ENCODE measurements at regions not wholly inside any gene's neighbourhood (a gene's known extent, or its start where the extent isn't known, plus 50 kb on each side); places are given as distances from the start of the nearest gene placed in this dataset.

GRCh38 chr17:33895491-33895890 is 359.6 kb upstream of the CCL2 start:
- TF ChIP-seq CTCF (conservative IDR thresholded peaks at IDR 0.05) (no peak), ZFX (IDR thresholded peaks at IDR 0.05) (no peak)
